GM23338 (cell line): ENCODE measurements at regions not wholly inside any gene's neighbourhood (a gene's known extent, or its start where the extent isn't known, plus 50 kb on each side); places are given as distances from the start of the nearest gene placed in this dataset.
"Not testable (repeated sequence)": the region's sequence is repeated elsewhere in the genome, so short reads cannot be mapped to it uniquely, and the experiment has no call there.

Experiments used
- ATAC-seq: fragments of 200-7000 bp; cut with Tn5 transposase; 3 replicates; pipeline ENCODE4 v1.9.1; 2020
- DNase-seq: peaks from one replicate; pipeline ENCODE4 v3.0.0-alpha.2; 2015; ENCODE audit warnings: low spot score
- H2AFZ ChIP-seq: fragments of 200-600 bp; sonication (generic); 2 replicates; pipeline ENCODE4 v1.8.0; 2016; ENCODE audit warnings: antibody characterized with exemption, mild to moderate bottlenecking, moderate library complexity
- H3F3A ChIP-seq: fragments of 200-600 bp; sonication (generic); replicated peaks from 2 replicates; pipeline ENCODE4 v1.8.0; 2017; ENCODE audit warnings: antibody characterized with exemption, mixed run types, low read depth
- H3K27ac ChIP-seq: fragments of 200-600 bp; sonication (generic); 2 replicates; pipeline ENCODE4 v1.6.1; 2016; ENCODE audit warnings: low read depth
- H3K27me3 ChIP-seq: fragments of 200-600 bp; sonication (generic); 2 replicates; pipeline ENCODE4 v1.8.0; 2016; ENCODE audit warnings: mild to moderate bottlenecking, mixed run types, moderate library complexity; ENCODE audit not compliant: insufficient read depth
- H3K36me3 ChIP-seq: fragments of 200-600 bp; sonication (generic); 2 replicates; pipeline ENCODE4 v1.8.0; 2016; ENCODE audit warnings: mild to moderate bottlenecking; ENCODE audit not compliant: insufficient read depth
- H3K4me1 ChIP-seq: fragments of 200-600 bp; sonication (generic); 2 replicates; pipeline ENCODE4 v1.8.0; 2016; ENCODE audit warnings: mild to moderate bottlenecking, moderate library complexity; ENCODE audit not compliant: insufficient read depth
- H3K4me2 ChIP-seq: fragments of 200-600 bp; sonication (generic); 2 replicates; pipeline ENCODE4 v1.7.1; 2017; ENCODE audit warnings: mixed run types
- H3K4me3 ChIP-seq: fragments of 200-600 bp; sonication (generic); 2 replicates; pipeline ENCODE4 v1.6.1; 2016; ENCODE audit warnings: mixed run types
- H3K79me2 ChIP-seq: fragments of 200-600 bp; sonication (generic); replicated peaks from 2 replicates; pipeline ENCODE4 v1.8.0; 2017; ENCODE audit warnings: mild to moderate bottlenecking; ENCODE audit not compliant: insufficient read depth
- H3K9me2 ChIP-seq: fragments of 200-600 bp; sonication (generic); 2 replicates; pipeline ENCODE4 v1.8.0; 2017; ENCODE audit not compliant: insufficient read depth
- H4K20me1 ChIP-seq: fragments of 200-600 bp; sonication (generic); replicated peaks from 2 replicates; pipeline ENCODE4 v1.8.0; 2017; ENCODE audit warnings: mild to moderate bottlenecking; ENCODE audit not compliant: insufficient read depth
- H3K27ac Mint-ChIP-seq: 2 replicates; pipeline ENCODE4 v1.8.0; 2020; ENCODE audit warnings: inconsistent platforms, mild to moderate bottlenecking, moderate library complexity, mixed read lengths
- H3K27me3 Mint-ChIP-seq: 3 replicates; pipeline ENCODE4 v1.8.0; 2022; ENCODE audit warnings: low read depth, mild to moderate bottlenecking, moderate library complexity, mixed read lengths, inconsistent platforms; ENCODE audit not compliant: insufficient read depth, poor library complexity
- H3K36me3 Mint-ChIP-seq: 3 replicates; pipeline ENCODE4 v1.8.0; 2021; ENCODE audit warnings: low read depth, mild to moderate bottlenecking, inconsistent platforms, moderate library complexity, mixed read lengths
- H3K4me1 Mint-ChIP-seq: 3 replicates; pipeline ENCODE4 v1.8.0; 2020; ENCODE audit warnings: mild to moderate bottlenecking, inconsistent platforms, mixed read lengths
- H3K4me3 Mint-ChIP-seq: 3 replicates; pipeline ENCODE4 v1.8.0; 2021; ENCODE audit warnings: moderate library complexity, mild to moderate bottlenecking, inconsistent platforms, mixed read lengths
- H3K9me3 Mint-ChIP-seq: 3 replicates; pipeline ENCODE4 v1.8.0; 2020; ENCODE audit warnings: moderate library complexity, mild to moderate bottlenecking, inconsistent platforms, mixed read lengths
- CREB1 ChIP-seq: fragments of 250-450 bp; sonication (Bioruptor Pico); IDR thresholded peaks from 2 replicates; pipeline ENCODE4 v1.5.0; 2020; ENCODE audit warnings: low read depth, mild to moderate bottlenecking, moderate library complexity
- CTCF ChIP-seq, 2 experiments: fragments of 200-600 bp in 1 of 2; sonication (generic) in 1 of 2; conservative IDR thresholded peaks; 2 replicates each; pipeline versions ENCODE4 v1.5.1 to v1.6.1; 2016 to 2017; ENCODE audit warnings: antibody characterized with exemption in 2 of 2, low read depth in 2 of 2, mild to moderate bottlenecking in 2 of 2, moderate library complexity in 1 of 2
- ETS1 ChIP-seq: IDR thresholded peaks from 2 replicates; pipeline ENCODE4 v1.6.1; 2016; ENCODE audit warnings: antibody characterized with exemption
- EZH2 ChIP-seq: fragments of 200-600 bp; sonication (generic); IDR thresholded peaks from one replicate; pipeline ENCODE4 v1.8.0; 2017; ENCODE audit warnings: antibody characterized with exemption, mild to moderate bottlenecking, low read depth; ENCODE audit not compliant: unreplicated experiment
- EZH2phosphoT487 ChIP-seq: fragments of 200-600 bp; sonication (generic); IDR thresholded peaks from one replicate; pipeline ENCODE4 v1.8.1; 2018; ENCODE audit warnings: antibody characterized with exemption; ENCODE audit not compliant: unreplicated experiment
- JUNB ChIP-seq: IDR thresholded peaks from one replicate; pipeline ENCODE4 v1.6.1; 2016; ENCODE audit warnings: antibody characterized with exemption; ENCODE audit not compliant: unreplicated experiment
- NANOG ChIP-seq: IDR thresholded peaks from 2 replicates; pipeline ENCODE4 v1.6.1; 2016; ENCODE audit warnings: antibody characterized with exemption, borderline replicate concordance
- POLR2AphosphoS5 ChIP-seq: IDR thresholded peaks from 2 replicates; pipeline ENCODE4 v1.6.1; 2016; ENCODE audit warnings: antibody characterized with exemption, low read depth
- STAT1 ChIP-seq: IDR thresholded peaks from one replicate; pipeline ENCODE4 v1.6.1; 2016; ENCODE audit warnings: antibody characterized with exemption; ENCODE audit not compliant: unreplicated experiment
- ZNF114 ChIP-seq: fragments of 250-450 bp; sonication (Bioruptor Pico); IDR thresholded peaks from 2 replicates; pipeline ENCODE4 v1.5.0; 2020; ENCODE audit warnings: mild to moderate bottlenecking, moderate library complexity
- TF ChIP-seq, protein P1 (sequence below): fragments of 250-450 bp; sonication (Bioruptor Pico); IDR thresholded peaks from 2 replicates; pipeline ENCODE4 v1.5.0; 2020; ENCODE audit warnings: mild to moderate bottlenecking, moderate library complexity

DNA sequence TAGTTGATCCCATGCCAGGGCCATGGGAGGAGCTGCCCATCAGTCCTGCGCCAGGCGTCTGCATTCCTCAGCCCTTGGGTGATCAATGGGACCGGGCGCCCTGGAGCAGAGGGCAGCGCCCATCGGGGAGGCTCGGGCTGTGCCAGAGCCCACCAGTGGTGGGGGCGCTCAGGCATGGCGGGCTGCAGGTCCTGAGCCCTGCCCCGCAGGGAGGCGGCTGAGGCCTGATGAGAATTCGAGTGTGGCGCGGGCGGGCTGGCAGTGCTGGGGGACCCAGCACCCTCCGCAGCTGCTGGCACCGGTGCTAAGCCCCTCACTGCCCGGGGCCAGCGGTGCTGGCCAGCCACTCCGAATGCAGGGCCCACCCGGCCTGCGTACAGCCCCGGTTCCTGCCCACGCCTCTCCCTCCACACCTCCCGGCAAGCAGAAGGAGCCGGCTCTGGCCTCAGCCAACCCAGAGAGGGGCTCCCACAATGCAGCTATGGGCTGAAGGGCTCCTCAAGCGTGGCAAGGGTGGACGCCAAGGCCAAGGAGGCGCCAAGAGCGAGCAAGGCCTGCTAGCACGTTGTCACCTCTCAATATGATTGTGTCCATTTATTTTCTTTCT, 238.1 kb upstream of the OLFM3 start (continued):
- TF ChIP-seq, protein P1, sequence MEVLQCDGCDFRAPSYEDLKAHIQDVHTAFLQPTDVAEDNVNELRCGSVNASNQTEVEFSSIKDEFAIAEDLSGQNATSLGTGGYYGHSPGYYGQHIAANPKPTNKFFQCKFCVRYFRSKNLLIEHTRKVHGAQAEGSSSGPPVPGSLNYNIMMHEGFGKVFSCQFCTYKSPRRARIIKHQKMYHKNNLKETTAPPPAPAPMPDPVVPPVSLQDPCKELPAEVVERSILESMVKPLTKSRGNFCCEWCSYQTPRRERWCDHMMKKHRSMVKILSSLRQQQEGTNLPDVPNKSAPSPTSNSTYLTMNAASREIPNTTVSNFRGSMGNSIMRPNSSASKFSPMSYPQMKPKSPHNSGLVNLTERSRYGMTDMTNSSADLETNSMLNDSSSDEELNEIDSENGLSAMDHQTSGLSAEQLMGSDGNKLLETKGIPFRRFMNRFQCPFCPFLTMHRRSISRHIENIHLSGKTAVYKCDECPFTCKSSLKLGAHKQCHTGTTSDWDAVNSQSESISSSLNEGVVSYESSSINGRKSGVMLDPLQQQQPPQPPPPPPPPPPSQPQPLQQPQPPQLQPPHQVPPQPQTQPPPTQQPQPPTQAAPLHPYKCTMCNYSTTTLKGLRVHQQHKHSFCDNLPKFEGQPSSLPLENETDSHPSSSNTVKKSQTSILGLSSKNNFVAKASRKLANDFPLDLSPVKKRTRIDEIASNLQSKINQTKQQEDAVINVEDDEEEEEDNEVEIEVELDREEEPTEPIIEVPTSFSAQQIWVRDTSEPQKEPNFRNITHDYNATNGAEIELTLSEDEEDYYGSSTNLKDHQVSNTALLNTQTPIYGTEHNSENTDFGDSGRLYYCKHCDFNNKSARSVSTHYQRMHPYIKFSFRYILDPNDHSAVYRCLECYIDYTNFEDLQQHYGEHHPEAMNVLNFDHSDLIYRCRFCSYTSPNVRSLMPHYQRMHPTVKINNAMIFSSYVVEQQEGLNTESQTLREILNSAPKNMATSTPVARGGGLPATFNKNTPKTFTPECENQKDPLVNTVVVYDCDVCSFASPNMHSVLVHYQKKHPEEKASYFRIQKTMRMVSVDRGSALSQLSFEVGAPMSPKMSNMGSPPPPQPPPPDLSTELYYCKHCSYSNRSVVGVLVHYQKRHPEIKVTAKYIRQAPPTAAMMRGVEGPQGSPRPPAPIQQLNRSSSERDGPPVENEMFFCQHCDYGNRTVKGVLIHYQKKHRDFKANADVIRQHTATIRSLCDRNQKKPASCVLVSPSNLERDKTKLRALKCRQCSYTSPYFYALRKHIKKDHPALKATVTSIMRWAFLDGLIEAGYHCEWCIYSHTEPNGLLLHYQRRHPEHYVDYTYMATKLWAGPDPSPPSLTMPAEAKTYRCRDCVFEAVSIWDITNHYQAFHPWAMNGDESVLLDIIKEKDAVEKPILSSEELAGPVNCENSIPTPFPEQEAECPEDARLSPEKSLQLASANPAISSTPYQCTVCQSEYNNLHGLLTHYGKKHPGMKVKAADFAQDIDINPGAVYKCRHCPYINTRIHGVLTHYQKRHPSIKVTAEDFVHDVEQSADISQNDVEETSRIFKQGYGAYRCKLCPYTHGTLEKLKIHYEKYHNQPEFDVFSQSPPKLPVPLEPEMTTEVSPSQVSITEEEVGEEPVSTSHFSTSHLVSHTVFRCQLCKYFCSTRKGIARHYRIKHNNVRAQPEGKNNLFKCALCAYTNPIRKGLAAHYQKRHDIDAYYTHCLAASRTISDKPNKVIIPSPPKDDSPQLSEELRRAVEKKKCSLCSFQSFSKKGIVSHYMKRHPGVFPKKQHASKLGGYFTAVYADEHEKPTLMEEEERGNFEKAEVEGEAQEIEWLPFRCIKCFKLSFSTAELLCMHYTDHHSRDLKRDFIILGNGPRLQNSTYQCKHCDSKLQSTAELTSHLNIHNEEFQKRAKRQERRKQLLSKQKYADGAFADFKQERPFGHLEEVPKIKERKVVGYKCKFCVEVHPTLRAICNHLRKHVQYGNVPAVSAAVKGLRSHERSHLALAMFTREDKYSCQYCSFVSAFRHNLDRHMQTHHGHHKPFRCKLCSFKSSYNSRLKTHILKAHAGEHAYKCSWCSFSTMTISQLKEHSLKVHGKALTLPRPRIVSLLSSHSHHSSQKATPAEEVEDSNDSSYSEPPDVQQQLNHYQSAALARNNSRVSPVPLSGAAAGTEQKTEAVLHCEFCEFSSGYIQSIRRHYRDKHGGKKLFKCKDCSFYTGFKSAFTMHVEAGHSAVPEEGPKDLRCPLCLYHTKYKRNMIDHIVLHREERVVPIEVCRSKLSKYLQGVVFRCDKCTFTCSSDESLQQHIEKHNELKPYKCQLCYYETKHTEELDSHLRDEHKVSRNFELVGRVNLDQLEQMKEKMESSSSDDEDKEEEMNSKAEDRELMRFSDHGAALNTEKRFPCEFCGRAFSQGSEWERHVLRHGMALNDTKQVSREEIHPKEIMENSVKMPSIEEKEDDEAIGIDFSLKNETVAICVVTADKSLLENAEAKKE (CRISPR knock-in tag) = no peak
- TF ChIP-seq ZNF114 (no peak), STAT1 (no peak), ETS1 (no peak)

DNA sequence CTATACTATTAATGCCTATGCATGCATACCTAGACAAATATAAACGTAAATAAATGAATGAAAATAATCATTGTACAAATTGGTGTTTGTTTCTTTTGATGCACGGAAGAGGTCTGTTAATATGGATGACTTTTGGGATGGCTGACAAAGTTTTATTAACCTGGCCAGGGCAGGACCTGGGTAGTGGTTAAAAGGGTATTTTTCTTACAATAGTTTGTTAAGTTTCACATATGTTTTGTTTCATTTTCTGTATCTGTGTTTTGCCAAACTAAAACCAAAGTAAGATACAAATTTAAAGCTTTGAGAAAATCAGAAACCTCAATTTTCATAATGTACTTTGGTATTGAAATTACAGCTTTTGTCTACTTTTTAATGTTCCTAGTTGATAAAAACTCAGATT, 222.7 kb upstream of the OLFM3 start:
- no peaks in the 10 kb centered on the region for H3K27me3 Mint-ChIP-seq
- Histone ChIP-seq H3F3A (no peaks in the 10 kb centered on the region), H3K27me3 (no peaks in the 10 kb centered on the region), H3K4me2 (no peak overlapping the region), H3K79me2 (no peaks in the 10 kb centered on the region), H2AFZ (no peak overlapping the region), H3K4me3 (no peak overlapping the region), H4K20me1 (no peaks in the 10 kb centered on the region), H3K9me2 (no peaks in the 10 kb centered on the region), H3K4me1 (no peaks in the 10 kb centered on the region), H3K27ac (no peak overlapping the region), H3K36me3 (no peaks in the 10 kb centered on the region)
- TF ChIP-seq CTCF (conservative IDR thresholded peaks at IDR 0.05; ENCODE audit: low read depth in 2 of 2) = no peak
- TF ChIP-seq POLR2AphosphoS5 = no peak
- no peak for TF ChIP-seq CREB1 (CRISPR knock-in tag)
- TF ChIP-seq EZH2phosphoT487 = no peak
- TF ChIP-seq ETS1 = no peak
- TF ChIP-seq EZH2 = no peak
- no peak for TF ChIP-seq NANOG
- no peak for TF ChIP-seq JUNB
- DNase-seq (no peak), ATAC-seq (no peak)
- no peak overlapping the region for H3K27ac Mint-ChIP-seq
- no peaks in the 10 kb centered on the region for H3K4me1 Mint-ChIP-seq
- no peaks in the 10 kb centered on the region; the same call in 2 of the 3 replicates for H3K36me3 Mint-ChIP-seq
- no peak overlapping the region for H3K4me3 Mint-ChIP-seq
- peaks cover 13% of the 10 kb centered on the region; the same call in 2 of the 3 replicates for H3K9me3 Mint-ChIP-seq

GRCh38 chr1:102210891-102211290, 214.2 kb upstream of the OLFM3 start:
- H3K4me2 ChIP-seq, H3K9me3 Mint-ChIP-seq, H3K4me1 Mint-ChIP-seq, H3K79me2 ChIP-seq, H3K4me3 ChIP-seq, H3K36me3 Mint-ChIP-seq, H4K20me1 ChIP-seq, H2AFZ ChIP-seq, DNase-seq, H3K9me2 ChIP-seq, H3K27ac ChIP-seq, H3F3A ChIP-seq, H3K36me3 ChIP-seq, ATAC-seq, H3K27me3 ChIP-seq, H3K4me1 ChIP-seq, H3K27ac Mint-ChIP-seq, H3K4me3 Mint-ChIP-seq, H3K27me3 Mint-ChIP-seq: not testable (repeated sequence)
